SIG-M5 treated with dmso at 0.1 percent for 504 hours (cell line): ENCODE measurements at regions not wholly inside any gene's neighbourhood (a gene's known extent, or its start where the extent isn't known, plus 50 kb on each side); places are given as distances from the start of the nearest gene placed in this dataset.
"Not testable (repeated sequence)": the region's sequence is repeated elsewhere in the genome, so short reads cannot be mapped to it uniquely, and the experiment has no call there.

Experiments
- DNase-seq: peaks from one replicate; lab custom pipeline; 2025; ENCODE audit not compliant: unreplicated experiment; lab: John Stamatoyannopoulos, UW

- DNase-seq, result no peak
Observed at GRCh38 chr11:92594251-92594650, 369.6 kb downstream of the FAT3 start.

GRCh38 chr11:92595052-92595451 lies 370.4 kb downstream of the FAT3 start:
- DNase-seq, result no peak

- DNase-seq, result no peak
Observed at GRCh38 chr11:92596596-92597317, 372.1 kb downstream of the FAT3 start.

- DNase-seq, result no peak
Observed at GRCh38 chr11:92601048-92601447, 368.4 kb upstream of the MTNR1B start.

GRCh38 chr11:92605667-92606066 lies 363.8 kb upstream of the MTNR1B start:
- no peak for DNase-seq

- no peak for DNase-seq
Observed at GRCh38 chr11:92607969-92608722, 361.3 kb upstream of the MTNR1B start.

- no peak for DNase-seq
Observed at GRCh38 chr11:92611157-92611556, 358.3 kb upstream of the MTNR1B start.

GRCh38 chr11:92618020-92618419 lies 351.4 kb upstream of the MTNR1B start:
- not testable (repeated sequence) for DNase-seq

GRCh38 chr11:92623055-92623454 lies 346.4 kb upstream of the MTNR1B start:
- DNase-seq, result no peak

GRCh38 chr11:92625894-92626293 lies 343.6 kb upstream of the MTNR1B start:
- DNase-seq, result no peak

GRCh38 chr11:92626624-92627023 lies 342.8 kb upstream of the MTNR1B start:
- DNase-seq, result no peak

GRCh38 chr11:92627615-92628256 lies 341.7 kb upstream of the MTNR1B start:
- DNase-seq, result no peak

GRCh38 chr11:92628401-92629292 lies 340.8 kb upstream of the MTNR1B start:
- DNase-seq, result no peak

- DNase-seq, result no peak
Observed at GRCh38 chr11:92632495-92632894, 337.0 kb upstream of the MTNR1B start.

GRCh38 chr11:92633820-92634219 lies 335.6 kb upstream of the MTNR1B start:
- DNase-seq, result no peak

GRCh38 chr11:92636543-92637188 lies 332.8 kb upstream of the MTNR1B start:
- DNase-seq, result no peak

GRCh38 chr11:92638678-92639077 lies 330.8 kb upstream of the MTNR1B start:
- no peak for DNase-seq

- DNase-seq, result no peak
Observed at GRCh38 chr11:92642177-92642931, 327.1 kb upstream of the MTNR1B start.

- no peak for DNase-seq
Observed at GRCh38 chr11:92643827-92644226, 325.6 kb upstream of the MTNR1B start.
